ENCODE measurements at regions not wholly inside any gene's neighbourhood (a gene's known extent, or its start where the extent isn't known, plus 50 kb on each side); places are given as distances from the start of the nearest gene placed in this dataset.
A peak's percentile ranks its signal among the peaks of the same experiment; 100 is the strongest.
"Not testable (repeated sequence)": the region's sequence is repeated elsewhere in the genome, so short reads cannot be mapped to it uniquely, and the experiment has no call there.

DNA sequence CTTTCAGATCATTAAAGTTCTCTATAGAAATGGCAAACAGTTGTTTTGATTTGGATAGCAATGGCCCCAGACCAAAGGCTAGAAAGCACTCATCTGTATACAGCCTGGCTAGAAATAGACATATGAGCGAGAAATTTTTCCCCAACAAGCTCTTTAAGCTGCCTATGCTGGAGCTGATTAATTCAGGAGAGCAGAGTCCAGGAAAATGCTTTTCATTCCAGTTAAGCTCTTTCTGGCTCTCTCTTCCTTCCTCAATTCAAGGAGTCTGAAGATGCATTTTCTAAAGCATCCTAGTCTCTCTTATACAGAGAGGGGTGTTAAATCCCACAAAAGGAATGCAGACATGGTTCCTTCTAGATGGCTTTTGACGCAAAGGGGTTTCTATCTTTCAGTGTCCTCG lies 141.7 kb upstream of the RAI2 start:
- DNase-seq: no peak

GRCh38 chrX:17994429-17994828 lies 133.3 kb upstream of the RAI2 start:
- peak; percentile 12 for DNase-seq

- DNase-seq: no peak
Measured at GRCh38 chrX:17993062-17993461, 132.0 kb upstream of the RAI2 start.

DNA sequence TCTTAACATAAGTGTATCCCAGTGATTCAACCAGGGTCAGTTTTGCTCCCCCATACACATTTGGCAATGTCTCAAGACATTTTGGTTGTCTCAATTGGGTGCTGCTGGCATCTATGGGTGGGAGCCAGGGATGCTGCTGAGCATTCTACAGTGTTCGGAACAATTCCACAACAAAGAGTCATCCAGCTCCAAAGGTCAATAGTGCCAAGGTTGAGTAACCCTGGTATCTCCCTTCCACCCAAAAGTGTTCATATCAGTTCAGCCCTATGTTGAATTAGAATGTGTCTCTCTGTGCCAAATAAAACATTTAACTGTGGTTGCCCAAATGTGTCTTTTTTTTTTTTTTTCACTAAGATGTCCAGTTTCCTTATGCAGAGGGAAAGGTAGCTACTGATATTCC lies 129.4 kb upstream of the RAI2 start:
- DNase-seq: no peak

DNA sequence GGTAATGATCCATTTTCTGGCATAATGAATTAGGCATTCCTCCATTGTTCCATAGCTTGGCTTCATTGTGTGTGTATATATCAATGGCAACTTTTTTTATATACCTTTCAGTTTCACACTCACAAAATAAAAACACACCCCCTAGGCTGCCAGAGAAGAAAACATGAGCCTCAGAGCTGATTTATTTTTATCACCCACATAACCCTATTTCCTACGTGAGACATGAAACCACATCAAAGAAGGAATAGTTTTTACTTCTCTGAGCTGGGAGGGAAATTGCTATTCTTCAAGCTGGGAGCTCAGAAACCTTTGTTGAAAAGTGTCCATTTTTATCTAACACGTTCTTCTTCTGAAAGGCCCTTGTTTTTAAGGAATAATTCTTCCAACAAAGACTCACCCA lies 126.7 kb upstream of the RAI2 start:
- DNase-seq: no peak

- no peak for DNase-seq
Measured at GRCh38 chrX:17986977-17987376, 125.9 kb upstream of the RAI2 start.

- DNase-seq: no peak
Measured at GRCh38 chrX:17986440-17986839, 125.3 kb upstream of the RAI2 start.

DNA sequence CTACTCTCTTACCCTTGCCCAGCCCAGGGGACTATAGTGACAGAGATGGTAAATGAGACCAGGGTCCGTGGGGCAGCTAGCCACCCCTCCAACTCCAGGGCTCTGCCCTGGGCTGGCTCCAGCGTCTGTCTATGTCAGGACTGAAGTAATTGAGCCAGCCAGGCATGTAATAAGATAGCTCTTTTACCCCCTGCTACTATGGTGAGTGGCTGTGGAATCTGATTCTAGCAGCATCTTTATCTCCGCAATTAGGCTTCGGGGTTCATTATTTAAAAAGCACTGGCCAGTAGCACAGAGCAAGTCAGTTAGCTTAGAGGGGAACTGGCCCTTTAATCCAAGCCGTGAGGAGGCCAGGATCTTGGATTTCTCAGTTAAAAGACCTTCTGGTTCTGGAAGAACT lies 123.3 kb upstream of the RAI2 start:
- DNase-seq: peak; percentile 63

- DNase-seq: no peak
Measured at GRCh38 chrX:17983389-17983788, 122.3 kb upstream of the RAI2 start.

DNA sequence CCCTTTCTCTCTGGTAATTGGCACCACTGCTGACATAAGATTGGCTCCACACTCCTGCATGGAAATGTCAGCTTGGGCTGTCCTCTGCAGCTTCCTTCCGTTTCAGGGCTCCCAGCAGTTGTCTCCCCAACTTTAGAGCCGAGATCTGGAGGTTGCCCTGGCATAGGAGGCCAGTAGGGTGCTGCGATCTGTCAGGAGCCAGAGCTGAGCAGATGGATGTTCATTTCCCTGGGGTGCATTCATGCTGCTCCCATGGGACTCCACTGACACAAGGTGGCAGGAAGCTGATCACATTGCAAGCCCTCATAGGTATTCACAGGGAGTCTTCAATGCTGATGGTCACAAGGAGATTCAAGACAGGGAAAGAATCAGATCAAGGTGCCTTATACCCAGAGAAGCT lies 116.6 kb upstream of the RAI2 start:
- no peak for DNase-seq

GRCh38 chrX:17976955-17977354 lies 115.9 kb upstream of the RAI2 start:
- DNase-seq: no peak

GRCh38 chrX:17975349-17975748 lies 114.3 kb upstream of the RAI2 start:
- DNase-seq: not testable (repeated sequence)

DNA sequence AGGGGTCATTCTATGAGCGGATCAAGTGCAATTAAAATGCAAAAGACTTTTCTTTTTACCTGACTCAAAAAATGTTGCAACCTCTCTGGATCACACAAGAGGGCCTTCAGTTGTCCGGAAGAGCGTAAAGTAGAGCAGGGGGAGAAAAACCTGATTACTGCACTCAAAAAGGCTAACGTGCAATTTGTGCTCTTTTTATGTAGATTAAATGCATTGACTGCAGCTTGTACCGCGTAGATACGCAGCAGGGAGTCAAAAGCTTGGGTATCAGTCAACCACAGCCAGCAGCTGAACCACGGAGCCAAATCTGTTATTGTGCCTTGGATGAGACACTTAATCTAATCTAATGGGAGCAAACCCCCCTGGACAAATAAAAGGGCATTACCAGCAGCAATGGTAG lies 107.3 kb upstream of the RAI2 start:
- DNase-seq: peak; percentile 90

- peak; percentile 95 for DNase-seq
Measured at GRCh38 chrX:17967888-17968287, 106.8 kb upstream of the RAI2 start.

DNA sequence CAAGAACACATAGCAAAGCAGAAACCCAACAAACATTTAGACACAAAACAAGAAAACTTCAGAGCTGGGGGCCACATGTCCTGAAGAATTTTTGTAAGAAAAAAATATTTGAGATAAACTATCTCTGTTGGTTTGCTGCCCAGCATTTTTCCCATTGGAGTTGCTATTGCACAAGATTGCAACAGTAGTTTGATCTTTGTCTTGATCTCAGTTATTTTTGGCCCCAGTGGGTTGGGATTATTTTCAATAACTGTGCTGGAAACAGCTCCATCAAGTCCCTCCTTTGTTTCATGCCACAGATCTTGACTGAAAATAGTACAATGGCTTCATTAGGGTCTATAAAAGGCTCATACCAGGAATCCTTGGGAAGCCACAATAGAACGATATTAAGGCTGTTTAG lies 103.8 kb upstream of the RAI2 start:
- DNase-seq: no peak

DNA sequence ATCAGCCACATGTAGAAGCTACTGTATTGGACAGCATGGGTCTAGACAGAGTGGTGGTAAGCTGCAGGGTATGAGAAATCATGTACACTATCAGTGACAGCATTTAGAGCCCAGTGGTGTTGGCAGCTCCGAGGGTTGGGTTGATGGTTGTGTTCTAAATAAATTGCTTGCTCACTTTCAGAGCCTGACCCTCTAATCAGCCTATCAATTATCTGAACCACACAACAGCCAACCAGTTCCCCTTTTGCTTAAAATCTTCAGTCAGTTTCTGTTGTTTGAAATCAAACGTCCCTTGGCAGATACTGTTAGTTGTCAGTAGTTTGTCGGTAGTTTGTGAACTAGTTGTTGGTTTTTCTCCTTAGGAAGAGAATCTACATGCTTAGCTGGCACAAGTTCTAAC lies 99.8 kb upstream of the RAI2 start:
- no peak for DNase-seq

DNA sequence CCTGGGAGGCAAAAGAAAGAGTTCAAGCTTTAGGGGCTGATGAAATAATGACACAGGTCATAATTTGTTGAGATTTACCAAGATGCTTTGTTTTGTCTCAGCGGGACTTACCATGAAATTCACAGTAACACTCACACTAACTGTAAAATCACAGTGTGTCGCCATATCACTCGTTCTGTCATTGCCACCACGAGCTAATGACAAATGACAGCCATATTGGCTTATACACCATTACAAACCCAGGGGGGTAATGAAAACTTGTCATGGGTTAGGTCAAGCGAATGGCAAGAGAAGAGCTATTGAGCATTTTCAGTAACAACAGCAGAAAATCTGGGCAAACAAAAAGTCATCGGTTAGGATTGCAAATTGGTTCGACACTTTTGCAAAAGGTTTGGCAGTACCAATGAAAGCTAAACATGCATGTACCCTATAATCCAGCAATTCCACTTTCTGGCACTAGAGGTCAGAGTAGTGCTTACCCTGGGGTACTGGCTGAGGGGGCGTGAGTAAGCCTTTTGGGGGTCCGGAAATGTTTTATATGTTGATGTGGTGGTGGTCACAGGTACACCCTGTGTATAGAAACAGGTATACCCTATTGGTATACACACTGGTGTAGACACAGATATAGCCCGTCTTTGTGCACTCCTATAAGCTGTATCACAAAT lies 83.9 kb upstream of the RAI2 start:
- peak; percentile 23 for DNase-seq

DNA sequence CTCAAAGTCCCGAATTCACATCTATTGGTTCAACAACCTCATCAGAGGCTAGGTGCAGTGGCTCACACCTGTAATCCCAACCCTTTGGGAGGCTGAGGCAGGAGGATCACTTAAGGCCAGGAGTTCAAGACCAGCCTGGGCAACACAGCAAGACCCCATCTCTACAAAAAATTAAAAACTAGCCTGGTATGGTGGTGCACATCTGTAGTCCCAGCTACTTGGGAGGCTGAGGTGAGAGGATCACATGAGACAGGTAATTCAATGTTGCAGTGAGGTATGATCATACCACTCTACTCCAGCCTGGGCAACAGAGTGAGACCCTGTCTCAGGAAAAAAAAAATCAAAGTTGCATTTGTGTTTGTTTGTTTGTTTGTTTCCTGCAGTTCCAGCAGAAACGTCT lies 80.1 kb upstream of the RAI2 start:
- DNase-seq: not testable (repeated sequence)

GRCh38 chrX:17939724-17940123 lies 78.6 kb upstream of the RAI2 start:
- DNase-seq: no peak

- DNase-seq: no peak
Measured at GRCh38 chrX:17933856-17934255, 72.8 kb upstream of the RAI2 start.

- no peak for DNase-seq
Measured at GRCh38 chrX:17932781-17933180, 71.7 kb upstream of the RAI2 start.

GRCh38 chrX:17931855-17932254 lies 70.8 kb upstream of the RAI2 start:
- no peak for DNase-seq

DNA sequence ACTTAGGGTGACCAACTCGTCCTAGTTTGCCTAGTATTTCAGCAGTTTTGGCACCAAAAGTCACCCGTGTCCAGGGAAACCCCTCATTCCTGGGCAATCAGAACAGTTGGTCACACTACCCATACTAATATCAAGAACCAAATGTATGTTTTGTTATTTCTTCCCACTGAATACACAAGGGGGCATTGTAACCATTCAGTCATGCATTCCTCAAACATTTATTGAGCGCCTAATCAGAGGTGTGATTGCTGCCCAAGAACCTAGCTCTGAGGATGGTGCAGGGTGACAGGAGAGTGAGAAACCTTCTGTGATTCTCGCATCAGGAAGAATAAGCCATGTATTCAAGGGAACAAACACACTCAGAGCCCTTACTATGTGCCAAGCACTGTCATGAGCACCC lies 69.8 kb upstream of the RAI2 start:
- DNase-seq: peak; percentile 1

- DNase-seq: no peak
Measured at GRCh38 chrX:17923546-17923945, 62.4 kb upstream of the RAI2 start.

DNA sequence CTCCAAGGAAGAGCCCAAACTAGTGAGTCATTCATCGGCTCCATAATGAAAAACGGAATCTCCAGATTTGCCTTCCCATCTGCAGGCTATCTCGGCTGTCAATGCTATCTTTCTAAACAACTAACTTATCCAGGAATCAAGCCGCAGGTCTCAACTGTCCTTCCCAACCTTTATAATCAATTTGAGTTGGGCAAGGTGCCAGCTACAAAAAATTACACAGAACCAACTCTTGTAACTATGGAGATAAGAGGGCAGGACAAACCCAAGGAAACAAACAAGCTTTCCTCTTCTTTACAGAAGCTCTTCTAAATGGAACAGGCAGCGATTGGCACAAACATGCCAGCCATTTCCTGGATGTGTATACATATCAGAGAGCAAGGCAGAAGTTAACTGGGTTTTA lies 61.2 kb upstream of the RAI2 start:
- DNase-seq: peak; percentile 74
